Esophagus muscularis mucosa (tissue), 4 donors: ENCODE measurements at regions not wholly inside any gene's neighbourhood (a gene's known extent, or its start where the extent isn't known, plus 50 kb on each side); places are given as distances from the start of the nearest gene placed in this dataset.

Experiments used
- DNase-seq: peaks from one replicate; pipeline ENCODE4 v3.0.0-alpha.2; 2017; ENCODE audit errors: extremely low spot score
- H3K27ac ChIP-seq, 4 donors: fragments of 200-600 bp; sonication (generic); replicated peaks in 1 of 4; 1 replicate in 3 of 4; 2 replicates in 1 of 4; pipeline ENCODE4 v1.5.1; 2016 to 2019; ENCODE audit warnings: mild to moderate bottlenecking in 1 of 4
- H3K27me3 ChIP-seq, 4 donors: fragments of 200-600 bp; sonication (generic); one replicate each; pipeline versions ENCODE4 v1.5.1 to v1.6.0; 2016 to 2019
- H3K36me3 ChIP-seq, 4 donors: fragments of 200-600 bp; sonication (generic); one replicate each; pipeline ENCODE4 v1.5.1; 2016 to 2019
- H3K4me1 ChIP-seq, 4 donors: fragments of 200-600 bp; sonication (generic); one replicate each; pipeline ENCODE4 v1.5.1; 2016 to 2019
- H3K4me3 ChIP-seq, 4 donors: fragments of 200-600 bp; sonication (generic); 1 replicate in 2 of 4; 2 replicates in 2 of 4; pipeline ENCODE4 v1.5.1; 2016 to 2019; ENCODE audit warnings: mild to moderate bottlenecking in 4 of 4, moderate library complexity in 1 of 4
- H3K9me3 ChIP-seq, 4 donors: fragments of 200-600 bp; sonication (generic); 1 replicate in 3 of 4; 2 replicates in 1 of 4; pipeline ENCODE4 v1.5.1; 2016 to 2019
- EP300 ChIP-seq: sonication (generic); formaldehyde crosslinking; IDR thresholded peaks from one replicate; pipeline ENCODE4 v1.6.1; 2017; ENCODE audit warnings: antibody characterized with exemption
- POLR2A ChIP-seq: fragments of 450-650 bp; IDR thresholded peaks from one replicate; pipeline ENCODE4 v1.6.1; 2017; ENCODE audit warnings: antibody characterized with exemption, moderate library complexity, mild to moderate bottlenecking, low read depth
- POLR2AphosphoS5 ChIP-seq, 2 donors: sonication (generic); formaldehyde crosslinking; IDR thresholded peaks; one replicate each; pipeline ENCODE4 v1.6.1; 2017; ENCODE audit warnings: antibody characterized with exemption in 2 of 2
- WGBS: methylation state at CpG from one replicate; pipeline ENCODE4 v1.1.5; 2018; 5-methylcytosine and 5-hydroxymethylcytosine counted together
- intact Hi-C: fragments of 100-400 bp; cut with DNase I; formaldehyde crosslinking; loops from one replicate; pipeline ENCODE4 v1.15.1; 2023
- TF ChIP-seq, protein P1 (sequence below), 3 experiments: fragments of 200-600 bp in 2 of 3; fragments of 450-650 bp in 1 of 3; sonication (generic) in 2 of 3; IDR thresholded peaks; one replicate each; pipeline ENCODE4 v1.5.1; 2017 to 2019; ENCODE audit warnings: antibody characterized with exemption in 3 of 3, mild to moderate bottlenecking in 2 of 3, moderate library complexity in 1 of 3

DNA sequence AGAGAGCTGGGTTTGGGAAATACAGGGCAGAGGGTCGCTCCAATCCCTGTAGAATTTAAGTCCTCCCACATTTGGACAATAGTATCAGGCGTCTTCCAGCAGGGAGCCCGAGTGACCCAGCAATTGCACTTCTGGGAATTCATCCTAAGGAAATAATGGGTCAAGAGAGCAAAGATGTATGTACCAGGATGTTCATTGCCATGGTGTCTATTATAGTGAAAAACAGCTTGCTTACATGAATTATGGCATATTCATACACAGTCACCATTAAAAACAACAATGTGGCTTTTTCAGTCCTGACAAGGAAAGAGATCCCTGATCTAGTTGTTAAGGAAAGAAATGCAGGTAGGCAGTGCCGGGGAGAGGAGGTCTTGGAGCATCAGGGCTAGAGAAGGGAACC lies 167.7 kb downstream of the PJA1 start:
- intact Hi-C loops: no loop called here
- Histone ChIP-seq H3K9me3 (no peaks in the 10 kb centered on the region), H3K27ac (peak overlapping the region; percentile 28 to 73 (median 48)), H3K27me3 (no peaks in the 10 kb centered on the region), H3K36me3 (no peaks in the 10 kb centered on the region), H3K4me1 (peaks cover 31 to 41% (median 36%) of the 10 kb centered on the region in 4 donors), H3K4me3 (no peak overlapping the region)
- 45% methylated on average over 4 of the region's 4 CpGs for WGBS
- peak; percentile 14 for DNase-seq
- TF ChIP-seq EP300: no peak
- TF ChIP-seq, protein P1, sequence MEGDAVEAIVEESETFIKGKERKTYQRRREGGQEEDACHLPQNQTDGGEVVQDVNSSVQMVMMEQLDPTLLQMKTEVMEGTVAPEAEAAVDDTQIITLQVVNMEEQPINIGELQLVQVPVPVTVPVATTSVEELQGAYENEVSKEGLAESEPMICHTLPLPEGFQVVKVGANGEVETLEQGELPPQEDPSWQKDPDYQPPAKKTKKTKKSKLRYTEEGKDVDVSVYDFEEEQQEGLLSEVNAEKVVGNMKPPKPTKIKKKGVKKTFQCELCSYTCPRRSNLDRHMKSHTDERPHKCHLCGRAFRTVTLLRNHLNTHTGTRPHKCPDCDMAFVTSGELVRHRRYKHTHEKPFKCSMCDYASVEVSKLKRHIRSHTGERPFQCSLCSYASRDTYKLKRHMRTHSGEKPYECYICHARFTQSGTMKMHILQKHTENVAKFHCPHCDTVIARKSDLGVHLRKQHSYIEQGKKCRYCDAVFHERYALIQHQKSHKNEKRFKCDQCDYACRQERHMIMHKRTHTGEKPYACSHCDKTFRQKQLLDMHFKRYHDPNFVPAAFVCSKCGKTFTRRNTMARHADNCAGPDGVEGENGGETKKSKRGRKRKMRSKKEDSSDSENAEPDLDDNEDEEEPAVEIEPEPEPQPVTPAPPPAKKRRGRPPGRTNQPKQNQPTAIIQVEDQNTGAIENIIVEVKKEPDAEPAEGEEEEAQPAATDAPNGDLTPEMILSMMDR (IDR thresholded peaks at IDR 0.05): no peak
- no peak for TF ChIP-seq POLR2A
- TF ChIP-seq POLR2AphosphoS5 (IDR thresholded peaks at IDR 0.05): no peak

DNA sequence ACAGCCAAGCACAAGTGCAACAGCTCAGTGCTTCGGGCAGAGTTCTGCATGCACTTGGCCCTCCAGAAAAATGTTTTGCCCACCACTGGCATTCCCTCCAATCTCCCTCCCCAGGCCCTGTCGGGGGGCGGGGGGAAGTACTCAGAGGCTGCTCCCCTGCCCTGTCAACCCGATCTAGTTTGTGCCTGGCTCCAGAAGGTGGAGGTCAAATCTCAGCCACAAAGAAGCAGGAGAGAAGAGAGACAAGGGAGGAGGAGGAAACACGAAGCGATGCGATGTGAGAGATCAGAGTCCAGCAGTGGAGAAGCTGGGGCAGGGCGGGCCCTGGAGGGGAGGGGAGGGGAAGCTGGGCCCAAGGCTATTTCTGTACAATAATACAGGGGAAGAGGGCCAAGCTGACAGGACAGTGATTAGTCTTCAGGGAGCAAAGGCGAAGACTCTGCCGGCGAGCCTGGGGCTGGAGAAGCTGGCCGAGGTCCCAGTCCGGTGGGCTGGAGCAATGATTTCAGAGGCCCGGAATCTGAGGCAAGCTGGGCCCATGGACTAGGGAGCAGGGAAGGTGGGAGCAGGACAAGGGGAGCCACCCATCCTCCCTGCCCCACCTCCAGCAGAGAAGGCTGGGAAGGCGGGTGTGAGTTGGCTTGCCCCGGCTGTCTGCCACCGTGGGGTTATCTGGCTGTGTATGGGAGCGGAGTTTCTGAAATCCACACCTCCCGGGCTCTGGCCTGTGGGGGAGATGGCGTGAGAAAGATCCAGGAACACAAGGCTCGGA lies 167.1 kb downstream of the EFNB1 start:
- Histone ChIP-seq H3K9me3 (no peaks in the 10 kb centered on the region), H3K27me3 (no peaks in the 10 kb centered on the region), H3K4me3 (peak overlapping the region; percentile 6 to 22 (median 15)), H3K36me3 (no peaks in the 10 kb centered on the region), H3K27ac (peak overlapping the region; percentile 66 to 73 (median 67)), H3K4me1 (peaks cover 31 to 46% (median 39%) of the 10 kb centered on the region in 4 donors)
- intact Hi-C loops: no loop called here
- WGBS: 42% methylated on average over 17 of the region's 21 CpGs
- TF ChIP-seq POLR2AphosphoS5 (IDR thresholded peaks at IDR 0.05): peak in 1 of 2 donors; percentile 21
- TF ChIP-seq, protein P1 (IDR thresholded peaks at IDR 0.05): no peak
- peak; percentile 92 for DNase-seq

DNA sequence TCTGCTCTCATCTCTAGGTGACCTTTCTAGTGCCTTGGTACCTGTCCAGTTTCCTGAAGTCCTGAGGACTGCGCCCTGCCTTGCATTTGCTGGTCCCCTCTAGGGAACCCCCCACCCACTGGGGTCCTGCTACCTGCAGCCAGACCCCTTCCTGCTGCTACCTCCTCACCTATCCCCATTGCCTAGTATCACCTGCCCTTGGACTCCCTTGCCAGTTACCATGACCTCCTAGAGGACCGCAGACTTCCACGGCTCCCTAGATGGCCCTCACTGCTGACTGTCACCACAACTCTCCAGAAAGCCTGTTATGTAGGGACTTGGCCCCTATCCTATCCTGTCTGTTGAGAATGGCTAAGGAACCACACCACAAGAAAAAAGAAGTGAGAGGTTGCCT lies 166.6 kb downstream of the EFNB1 start:
- Histone ChIP-seq H3K36me3 (no peaks in the 10 kb centered on the region), H3K9me3 (no peaks in the 10 kb centered on the region), H3K4me3 (no peak overlapping the region), H3K27me3 (no peaks in the 10 kb centered on the region), H3K4me1 (peaks cover 32 to 50% (median 43%) of the 10 kb centered on the region in 4 donors), H3K27ac (peak overlapping the region; percentile 66 to 73 (median 67))
- intact Hi-C loops: no loop called here
- 56% methylated on average over 3 of the region's 3 CpGs for WGBS
- TF ChIP-seq, protein P1 (IDR thresholded peaks at IDR 0.05): no peak
- TF ChIP-seq EP300 (no peak), POLR2A (no peak), POLR2AphosphoS5 (IDR thresholded peaks at IDR 0.05) (no peak)
- no peak for DNase-seq

DNA sequence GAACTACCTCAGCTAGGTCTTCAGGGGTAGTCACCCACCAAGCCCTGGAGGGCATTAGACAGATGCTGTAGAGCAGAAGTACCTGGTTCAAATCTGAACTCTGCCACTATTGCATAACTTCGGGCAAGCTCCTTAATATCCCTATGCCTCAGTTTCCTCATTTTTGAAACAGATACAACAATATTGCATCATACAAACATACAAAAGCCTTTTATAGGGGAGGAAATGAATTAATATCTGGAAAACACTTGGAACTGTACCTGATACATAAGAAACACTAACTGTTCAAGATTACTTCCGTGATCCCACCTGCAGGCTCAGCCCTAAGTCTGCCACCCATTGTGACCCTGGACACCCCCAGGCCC lies 166.1 kb downstream of the EFNB1 start:
- DNase-seq: peak; percentile 12
- Histone ChIP-seq H3K4me1 (peaks cover 36 to 55% (median 48%) of the 10 kb centered on the region in 4 donors), H3K4me3 (no peak overlapping the region), H3K27ac (peak overlapping the region in 2 of 4 donors; percentile 66 to 73), H3K27me3 (no peaks in the 10 kb centered on the region), H3K36me3 (no peaks in the 10 kb centered on the region), H3K9me3 (no peaks in the 10 kb centered on the region)
- TF ChIP-seq POLR2AphosphoS5 (IDR thresholded peaks at IDR 0.05): no peak
- no peak for TF ChIP-seq EP300
- TF ChIP-seq, protein P1 (IDR thresholded peaks at IDR 0.05): no peak
- TF ChIP-seq POLR2A: no peak
- intact Hi-C loops: no loop called here
- WGBS: 88% methylated on average over 2 of the region's 2 CpGs
